ENCODE measurements at regions not wholly inside any gene's neighbourhood (a gene's known extent, or its start where the extent isn't known, plus 50 kb on each side); places are given as distances from the start of the nearest gene placed in this dataset.

DNA sequence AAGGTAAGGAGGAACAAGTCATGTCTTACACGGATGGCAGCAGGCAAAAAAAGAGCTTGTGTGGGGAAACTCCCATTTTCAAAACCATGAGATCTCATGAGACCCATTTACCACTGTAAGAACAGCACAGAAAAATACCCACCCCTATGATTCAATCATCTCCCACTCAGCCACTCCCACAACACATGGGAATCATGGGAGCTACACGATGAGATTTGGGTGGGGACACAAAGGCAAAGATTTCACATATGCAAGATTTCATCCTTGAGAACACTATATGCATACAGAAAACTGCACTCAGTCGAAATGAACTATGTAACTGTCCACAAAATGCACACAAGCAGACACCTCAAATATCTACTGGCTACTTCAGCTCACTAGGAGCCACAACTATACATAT, 480.6 kb upstream of the BTBD3 start:
- Histone ChIP-seq H3K4me3 (ENCODE audit: low read depth, low read length) (no peak overlapping the region), H3K27me3 (ENCODE audit: control insufficient read depth, insufficient read depth, low read length) (no peaks in the 10 kb centered on the region), H3K36me3 (ENCODE audit: control insufficient read depth, insufficient read depth, low read length) (no peaks in the 10 kb centered on the region), H3K9me3 (ENCODE audit: control insufficient read depth, insufficient read depth, low read length) (peaks cover 11% of the 10 kb centered on the region), H3K9ac (ENCODE audit: low read depth, low read length) (no peak overlapping the region), H3K4me1 (ENCODE audit: control insufficient read depth, insufficient read depth, low read length) (no peaks in the 10 kb centered on the region)

DNA sequence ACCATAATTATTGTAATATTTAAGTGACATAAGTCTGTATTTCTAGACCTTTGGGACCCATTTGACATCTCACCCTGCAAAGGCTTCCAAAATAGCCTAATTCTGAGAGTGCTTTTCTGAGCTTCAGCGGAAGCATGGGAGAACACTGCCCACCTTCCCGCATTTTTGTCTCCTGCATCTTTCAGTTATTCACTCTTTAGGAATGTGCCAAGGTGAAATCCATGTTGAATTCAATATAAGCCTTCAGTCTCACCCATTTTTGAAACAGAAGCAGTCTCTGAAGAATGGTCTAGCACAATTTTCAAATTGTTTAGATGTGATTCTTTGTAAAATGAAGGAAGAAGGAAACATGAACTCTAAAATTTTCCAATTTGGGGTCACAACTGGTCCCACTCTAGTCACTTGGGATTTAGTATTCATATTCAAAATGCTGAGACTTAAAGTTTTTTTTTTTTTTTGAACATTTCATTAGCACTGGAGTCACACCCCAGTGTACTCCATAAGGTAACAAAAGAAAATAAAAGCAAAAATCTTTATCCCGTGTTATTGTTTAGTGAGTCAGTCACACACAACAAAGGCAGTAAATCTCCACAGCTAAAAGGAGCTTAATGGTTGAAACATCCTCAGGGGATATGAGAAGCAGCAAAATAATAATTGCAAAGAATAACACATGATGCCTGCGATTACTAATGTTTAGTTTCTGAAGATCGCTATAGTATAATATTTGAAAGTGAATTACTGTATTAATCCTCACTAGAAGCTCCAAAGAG, 479.9 kb upstream of the BTBD3 start:
- Histone ChIP-seq H3K9me3 (ENCODE audit: control insufficient read depth, insufficient read depth, low read length) (peaks cover 11% of the 10 kb centered on the region), H3K4me1 (ENCODE audit: control insufficient read depth, insufficient read depth, low read length) (no peaks in the 10 kb centered on the region), H3K27me3 (ENCODE audit: control insufficient read depth, insufficient read depth, low read length) (no peaks in the 10 kb centered on the region)

DNA sequence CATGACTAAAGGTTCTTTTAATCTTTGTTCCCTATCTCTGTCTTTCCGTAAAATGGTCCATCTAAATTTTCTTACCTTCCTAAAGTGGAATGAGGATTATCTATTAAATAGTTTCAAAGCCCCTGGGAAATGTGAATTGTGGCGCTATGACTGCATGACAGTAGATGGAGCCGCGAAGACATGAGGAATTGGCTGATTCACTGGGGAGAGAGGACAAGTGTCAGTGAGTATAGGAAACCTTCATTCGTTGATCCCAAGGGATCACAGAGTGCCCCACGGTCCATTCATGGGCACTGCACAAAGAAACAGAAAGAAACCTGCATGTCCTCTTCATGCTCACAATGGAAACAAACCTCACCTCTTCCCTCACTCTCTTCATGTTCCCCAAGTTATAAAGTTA, 479.3 kb upstream of the BTBD3 start:
- H3K4me1 ChIP-seq (ENCODE audit: control insufficient read depth, insufficient read depth, low read length): no peaks in the 10 kb centered on the region
- H3K36me3 ChIP-seq (ENCODE audit: control insufficient read depth, insufficient read depth, low read length): no peaks in the 10 kb centered on the region
- peaks cover 11% of the 10 kb centered on the region for H3K9me3 ChIP-seq (ENCODE audit: control insufficient read depth, insufficient read depth, low read length)
- no peak overlapping the region for H3K4me3 ChIP-seq (ENCODE audit: low read depth, low read length)
- no peak overlapping the region for H3K9ac ChIP-seq (ENCODE audit: low read depth, low read length)
- no peaks in the 10 kb centered on the region for H3K27me3 ChIP-seq (ENCODE audit: control insufficient read depth, insufficient read depth, low read length)

More for the DNA sequence above, 479.9 kb upstream of the BTBD3 start:
- Histone ChIP-seq H3K9ac (ENCODE audit: low read depth, low read length) (no peak overlapping the region), H3K4me3 (ENCODE audit: low read depth, low read length) (no peak overlapping the region), H3K36me3 (ENCODE audit: control insufficient read depth, insufficient read depth, low read length) (no peaks in the 10 kb centered on the region)

DNA sequence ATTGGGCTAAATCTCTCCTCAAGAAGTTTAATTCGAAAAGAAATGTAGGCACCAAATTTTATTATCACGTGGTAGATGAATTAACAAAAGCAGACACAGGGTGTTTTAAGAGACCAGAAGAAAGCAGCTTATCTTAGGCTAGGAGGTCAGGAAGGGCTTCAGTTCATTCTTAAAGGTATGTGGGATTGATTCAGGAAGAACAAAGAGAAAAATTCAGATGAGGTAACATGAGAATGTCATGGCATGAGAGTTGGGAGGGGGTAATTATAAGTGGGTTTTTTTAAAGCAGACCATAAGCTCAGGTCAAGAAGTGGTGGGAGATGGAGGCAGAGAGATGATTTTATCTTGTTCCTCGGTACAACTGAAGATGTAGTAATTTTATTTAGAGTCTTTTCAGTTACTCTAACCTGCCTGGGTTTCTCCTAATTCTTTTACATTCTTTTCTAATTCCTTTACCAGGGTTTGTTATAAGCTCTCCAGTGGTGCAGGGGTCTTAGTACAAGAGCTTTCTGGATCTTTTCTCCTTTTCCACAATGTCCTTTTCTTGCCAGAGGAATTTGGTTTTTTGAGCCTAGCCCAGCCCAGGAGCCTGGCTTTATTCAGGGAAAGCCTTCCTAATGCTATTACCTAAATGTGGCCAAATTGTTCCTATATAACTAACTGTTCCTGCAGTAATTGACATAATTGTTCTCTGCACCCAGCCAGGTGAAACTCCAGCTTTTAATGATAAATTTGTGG, 474.1 kb upstream of the BTBD3 start:
- Histone ChIP-seq H3K9ac (ENCODE audit: low read depth, low read length) (no peak overlapping the region), H3K36me3 (ENCODE audit: control insufficient read depth, insufficient read depth, low read length) (no peaks in the 10 kb centered on the region), H3K4me3 (ENCODE audit: low read depth, low read length) (no peak overlapping the region), H3K27me3 (ENCODE audit: control insufficient read depth, insufficient read depth, low read length) (no peaks in the 10 kb centered on the region), H3K4me1 (ENCODE audit: control insufficient read depth, insufficient read depth, low read length) (peaks cover 5% of the 10 kb centered on the region), H3K9me3 (ENCODE audit: control insufficient read depth, insufficient read depth, low read length) (no peaks in the 10 kb centered on the region)

DNA sequence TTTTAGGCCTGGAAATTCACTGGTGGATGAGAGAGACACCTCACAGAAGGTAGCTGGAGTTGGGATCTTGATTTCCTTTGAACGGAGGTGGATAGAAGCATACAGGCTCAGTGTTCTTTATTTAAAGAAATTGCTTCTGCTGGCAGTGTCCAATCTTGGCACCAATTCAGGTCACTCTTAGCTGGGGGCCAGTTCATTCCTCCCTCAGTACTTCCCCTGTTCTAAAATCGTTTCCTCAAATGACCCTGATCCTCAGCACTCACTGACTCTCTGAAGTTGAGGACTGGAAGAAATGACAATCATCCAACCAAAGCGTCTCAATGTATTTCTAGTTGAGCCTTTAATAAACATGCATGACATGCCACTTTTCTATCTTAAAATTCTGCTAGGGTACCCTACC, 472.5 kb upstream of the BTBD3 start:
- H3K4me1 ChIP-seq (ENCODE audit: control insufficient read depth, insufficient read depth, low read length): peaks cover 5% of the 10 kb centered on the region
- H3K36me3 ChIP-seq (ENCODE audit: control insufficient read depth, insufficient read depth, low read length): no peaks in the 10 kb centered on the region
- H3K27me3 ChIP-seq (ENCODE audit: control insufficient read depth, insufficient read depth, low read length): no peaks in the 10 kb centered on the region
- H3K9ac ChIP-seq (ENCODE audit: low read depth, low read length): no peak overlapping the region
- H3K9me3 ChIP-seq (ENCODE audit: control insufficient read depth, insufficient read depth, low read length): no peaks in the 10 kb centered on the region
- no peak overlapping the region for H3K4me3 ChIP-seq (ENCODE audit: low read depth, low read length)

DNA sequence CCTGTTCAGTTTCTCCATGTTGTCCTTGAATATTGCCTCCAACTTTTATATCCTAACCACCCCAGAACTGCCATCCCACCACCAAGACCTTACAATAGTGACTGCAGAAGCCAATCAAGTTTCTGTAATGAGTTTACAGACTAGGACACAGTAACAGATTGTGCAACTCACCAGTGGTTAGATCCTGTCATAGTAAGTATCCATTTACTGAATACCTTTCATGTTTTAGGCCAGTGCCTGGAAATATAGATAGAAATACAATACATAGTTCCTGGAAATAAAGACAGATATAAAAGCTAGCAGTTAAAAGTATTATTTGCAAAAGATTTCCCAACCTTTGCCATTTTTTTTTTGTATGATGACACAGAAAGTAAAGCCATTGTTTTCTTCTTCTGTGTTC, 471.8 kb upstream of the BTBD3 start:
- H3K4me3 ChIP-seq (ENCODE audit: low read depth, low read length): no peak overlapping the region
- H3K9ac ChIP-seq (ENCODE audit: low read depth, low read length): no peak overlapping the region
- H3K27me3 ChIP-seq (ENCODE audit: control insufficient read depth, insufficient read depth, low read length): no peaks in the 10 kb centered on the region
- no peaks in the 10 kb centered on the region for H3K9me3 ChIP-seq (ENCODE audit: control insufficient read depth, insufficient read depth, low read length)
- H3K4me1 ChIP-seq (ENCODE audit: control insufficient read depth, insufficient read depth, low read length): peaks cover 5% of the 10 kb centered on the region
- H3K36me3 ChIP-seq (ENCODE audit: control insufficient read depth, insufficient read depth, low read length): no peaks in the 10 kb centered on the region

DNA sequence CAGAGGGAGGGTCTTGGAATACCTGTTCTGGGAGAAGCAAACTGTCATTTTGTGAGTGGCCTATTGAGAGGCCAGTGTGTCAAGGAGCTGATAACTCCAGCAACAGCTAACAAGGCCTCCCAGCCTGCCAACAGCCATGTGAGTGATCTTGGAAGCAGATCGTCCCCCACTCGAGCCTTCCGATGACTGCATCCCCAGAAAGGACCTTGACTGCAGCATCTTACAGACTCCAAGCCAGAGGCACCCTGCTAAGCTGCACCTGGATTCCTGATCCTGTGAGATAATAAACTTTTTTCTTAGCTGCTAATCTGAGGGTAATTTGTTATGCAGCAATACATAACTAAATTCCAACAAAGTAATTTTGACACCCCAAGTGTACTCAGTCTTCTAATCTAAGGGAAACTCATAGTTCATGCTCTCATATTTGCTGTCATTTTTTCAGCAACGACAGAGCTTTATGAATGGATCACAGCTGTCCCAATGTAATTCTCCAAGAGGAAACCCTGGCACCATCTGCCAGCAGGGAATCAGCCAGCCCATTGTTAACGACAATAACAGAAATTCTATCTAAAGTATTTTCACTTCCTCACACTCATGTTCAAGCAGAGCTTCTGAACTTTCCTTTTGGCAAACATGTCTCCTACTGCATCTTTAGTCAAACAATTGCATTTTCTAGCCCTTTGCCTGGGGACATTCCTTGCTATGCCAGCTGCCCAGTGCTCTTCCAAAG, 470.2 kb upstream of the BTBD3 start:
- Histone ChIP-seq H3K9ac (ENCODE audit: low read depth, low read length) (no peak overlapping the region), H3K4me1 (ENCODE audit: control insufficient read depth, insufficient read depth, low read length) (peaks cover 12% of the 10 kb centered on the region), H3K4me3 (ENCODE audit: low read depth, low read length) (no peak overlapping the region), H3K27me3 (ENCODE audit: control insufficient read depth, insufficient read depth, low read length) (no peaks in the 10 kb centered on the region), H3K36me3 (ENCODE audit: control insufficient read depth, insufficient read depth, low read length) (no peaks in the 10 kb centered on the region), H3K9me3 (ENCODE audit: control insufficient read depth, insufficient read depth, low read length) (no peaks in the 10 kb centered on the region)

DNA sequence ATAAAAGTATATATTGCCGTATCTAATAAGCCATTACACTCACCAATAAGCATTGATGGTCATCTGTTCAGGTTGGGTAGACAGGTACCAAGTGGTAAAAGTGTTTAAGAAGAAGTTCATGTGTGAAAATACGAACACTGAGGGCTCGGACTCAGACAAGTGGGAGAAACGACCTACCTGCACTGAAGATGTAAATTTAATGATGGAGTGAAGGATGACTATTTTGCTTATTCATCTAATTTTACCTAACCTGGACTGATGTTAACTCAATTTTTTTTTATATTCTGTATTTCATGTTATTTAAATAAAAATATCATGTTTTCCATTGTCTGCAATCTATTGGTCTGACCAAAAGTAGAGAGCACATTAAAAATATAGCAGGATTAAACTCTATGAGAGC, 469.1 kb upstream of the BTBD3 start:
- no peak overlapping the region for H3K4me3 ChIP-seq (ENCODE audit: low read depth, low read length)
- H3K4me1 ChIP-seq (ENCODE audit: control insufficient read depth, insufficient read depth, low read length): peaks cover 13% of the 10 kb centered on the region
- H3K27me3 ChIP-seq (ENCODE audit: control insufficient read depth, insufficient read depth, low read length): no peaks in the 10 kb centered on the region
- H3K9me3 ChIP-seq (ENCODE audit: control insufficient read depth, insufficient read depth, low read length): no peaks in the 10 kb centered on the region
- H3K36me3 ChIP-seq (ENCODE audit: control insufficient read depth, insufficient read depth, low read length): no peaks in the 10 kb centered on the region
- no peak overlapping the region for H3K9ac ChIP-seq (ENCODE audit: low read depth, low read length)

DNA sequence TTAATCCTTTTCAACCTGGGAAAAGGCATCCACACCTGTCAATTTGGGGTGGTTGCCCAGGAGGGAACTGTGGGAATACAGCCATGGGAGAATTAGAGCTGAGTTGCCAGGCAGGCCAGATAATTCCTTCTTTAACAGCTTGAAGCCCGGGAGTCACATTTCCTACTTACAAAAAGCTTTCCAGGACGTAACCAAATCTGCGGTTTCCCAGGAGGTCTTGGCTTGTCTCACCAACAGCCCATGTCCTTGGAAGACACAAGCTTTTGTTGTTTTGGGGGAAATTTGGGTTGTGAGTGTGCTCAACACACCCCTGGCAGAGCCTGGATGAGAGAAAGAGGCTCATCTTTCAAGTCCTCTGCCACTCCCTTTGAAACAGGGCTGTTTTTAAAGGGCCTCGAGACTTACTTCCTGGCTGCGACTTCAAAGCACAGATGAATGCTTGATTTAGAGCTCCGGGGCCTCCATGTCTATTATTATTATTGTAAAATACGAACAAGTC, 465.9 kb upstream of the BTBD3 start:
- no peaks in the 10 kb centered on the region for H3K36me3 ChIP-seq (ENCODE audit: control insufficient read depth, insufficient read depth, low read length)
- no peaks in the 10 kb centered on the region for H3K27me3 ChIP-seq (ENCODE audit: control insufficient read depth, insufficient read depth, low read length)
- no peak overlapping the region for H3K4me3 ChIP-seq (ENCODE audit: low read depth, low read length)
- H3K4me1 ChIP-seq (ENCODE audit: control insufficient read depth, insufficient read depth, low read length): peaks cover 13% of the 10 kb centered on the region
- H3K9ac ChIP-seq (ENCODE audit: low read depth, low read length): no peak overlapping the region
- H3K9me3 ChIP-seq (ENCODE audit: control insufficient read depth, insufficient read depth, low read length): no peaks in the 10 kb centered on the region

DNA sequence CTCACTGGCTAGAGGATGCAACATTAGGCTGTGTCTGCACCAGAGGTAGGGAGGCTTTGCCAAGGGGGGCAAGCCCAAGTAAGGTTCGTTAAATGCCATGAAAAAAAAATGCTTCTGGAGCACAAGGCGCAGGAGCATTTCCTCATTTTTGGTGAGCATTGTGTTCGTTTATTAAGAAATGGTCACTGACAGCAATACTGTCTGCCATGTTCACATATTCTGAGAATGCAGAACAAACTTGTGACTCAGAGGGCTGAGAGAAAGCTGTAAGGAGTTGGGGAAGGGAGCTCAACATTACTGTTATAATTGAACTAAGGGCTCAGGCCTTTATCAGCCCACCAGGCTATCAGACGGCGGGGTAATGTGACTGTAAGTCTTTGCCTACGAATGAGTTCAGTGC, 465.4 kb upstream of the BTBD3 start:
- H3K9me3 ChIP-seq (ENCODE audit: control insufficient read depth, insufficient read depth, low read length): no peaks in the 10 kb centered on the region
- H3K9ac ChIP-seq (ENCODE audit: low read depth, low read length): no peak overlapping the region
- H3K27me3 ChIP-seq (ENCODE audit: control insufficient read depth, insufficient read depth, low read length): no peaks in the 10 kb centered on the region
- no peaks in the 10 kb centered on the region for H3K36me3 ChIP-seq (ENCODE audit: control insufficient read depth, insufficient read depth, low read length)
- H3K4me1 ChIP-seq (ENCODE audit: control insufficient read depth, insufficient read depth, low read length): peaks cover 13% of the 10 kb centered on the region
- no peak overlapping the region for H3K4me3 ChIP-seq (ENCODE audit: low read depth, low read length)

DNA sequence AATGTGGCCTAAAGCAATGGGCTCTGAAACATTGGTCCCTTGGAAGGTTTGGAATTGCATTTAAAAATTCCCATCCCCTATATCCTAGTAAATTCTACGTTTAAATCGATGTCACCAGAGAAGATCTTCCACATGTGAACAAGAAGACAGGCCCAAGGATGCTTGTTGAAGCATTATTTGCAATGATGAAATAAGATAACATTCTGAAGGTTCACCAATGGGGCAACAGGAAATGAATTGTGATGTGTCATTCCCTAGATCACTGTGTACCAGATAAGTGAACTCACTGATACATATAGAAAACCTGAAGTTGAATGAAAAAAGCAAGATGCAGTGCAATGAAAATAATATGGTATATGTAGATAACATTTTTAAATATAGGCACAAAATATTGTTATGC, 464.3 kb upstream of the BTBD3 start:
- Histone ChIP-seq H3K27me3 (ENCODE audit: control insufficient read depth, insufficient read depth, low read length) (no peaks in the 10 kb centered on the region), H3K9me3 (ENCODE audit: control insufficient read depth, insufficient read depth, low read length) (no peaks in the 10 kb centered on the region), H3K4me3 (ENCODE audit: low read depth, low read length) (no peak overlapping the region), H3K9ac (ENCODE audit: low read depth, low read length) (no peak overlapping the region), H3K4me1 (ENCODE audit: control insufficient read depth, insufficient read depth, low read length) (peaks cover 8% of the 10 kb centered on the region), H3K36me3 (ENCODE audit: control insufficient read depth, insufficient read depth, low read length) (no peaks in the 10 kb centered on the region)
